SK-N-MC (cell line): ENCODE measurements at regions not wholly inside any gene's neighbourhood (a gene's known extent, or its start where the extent isn't known, plus 50 kb on each side); places are given as distances from the start of the nearest gene placed in this dataset.

Experiments
- EZH2 ChIP-seq: fragments of 200-600 bp; sonication (generic); IDR thresholded peaks from one replicate; pipeline ENCODE4 v1.6.1; 2017; ENCODE audit warnings: antibody characterized with exemption
- FOXP2 ChIP-seq: optimal IDR thresholded peaks from 2 replicates; pipeline ENCODE3; 2011; ENCODE audit warnings: mild to moderate bottlenecking, moderate library complexity; ENCODE audit not compliant: insufficient read depth; ENCODE audit errors: extremely low read length, control extremely low read depth
- POLR2AphosphoS5 ChIP-seq: IDR thresholded peaks from 2 replicates; pipeline ENCODE4 v1.6.1; 2012; ENCODE audit warnings: mild to moderate bottlenecking, low read depth, low read length, borderline replicate concordance

- TF ChIP-seq EZH2: no peak
- TF ChIP-seq POLR2AphosphoS5: no peak
- TF ChIP-seq FOXP2: no peak
These were observed 73.0 kb upstream of the OLFM1 start for GRCh38 chr9:135014311-135015010.
